ENCODE measurements at regions not wholly inside any gene's neighbourhood (a gene's known extent, or its start where the extent isn't known, plus 50 kb on each side); places are given as distances from the start of the nearest gene placed in this dataset.

GRCh38 chr10:3374914-3375313 is 202.3 kb upstream of the PITRM1 start:
- TF ChIP-seq, protein P1, sequence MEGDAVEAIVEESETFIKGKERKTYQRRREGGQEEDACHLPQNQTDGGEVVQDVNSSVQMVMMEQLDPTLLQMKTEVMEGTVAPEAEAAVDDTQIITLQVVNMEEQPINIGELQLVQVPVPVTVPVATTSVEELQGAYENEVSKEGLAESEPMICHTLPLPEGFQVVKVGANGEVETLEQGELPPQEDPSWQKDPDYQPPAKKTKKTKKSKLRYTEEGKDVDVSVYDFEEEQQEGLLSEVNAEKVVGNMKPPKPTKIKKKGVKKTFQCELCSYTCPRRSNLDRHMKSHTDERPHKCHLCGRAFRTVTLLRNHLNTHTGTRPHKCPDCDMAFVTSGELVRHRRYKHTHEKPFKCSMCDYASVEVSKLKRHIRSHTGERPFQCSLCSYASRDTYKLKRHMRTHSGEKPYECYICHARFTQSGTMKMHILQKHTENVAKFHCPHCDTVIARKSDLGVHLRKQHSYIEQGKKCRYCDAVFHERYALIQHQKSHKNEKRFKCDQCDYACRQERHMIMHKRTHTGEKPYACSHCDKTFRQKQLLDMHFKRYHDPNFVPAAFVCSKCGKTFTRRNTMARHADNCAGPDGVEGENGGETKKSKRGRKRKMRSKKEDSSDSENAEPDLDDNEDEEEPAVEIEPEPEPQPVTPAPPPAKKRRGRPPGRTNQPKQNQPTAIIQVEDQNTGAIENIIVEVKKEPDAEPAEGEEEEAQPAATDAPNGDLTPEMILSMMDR (IDR thresholded peaks at IDR 0.05), result no peak
- no peak for TF ChIP-seq ZFX (IDR thresholded peaks at IDR 0.05; ENCODE audit: borderline replicate concordance)

Measured in 22Rv1 (cell line).